ENCODE measurements at regions not wholly inside any gene's neighbourhood (a gene's known extent, or its start where the extent isn't known, plus 50 kb on each side); places are given as distances from the start of the nearest gene placed in this dataset.

- no peak for TF ChIP-seq CTCF (IDR thresholded peaks at IDR 0.05; ENCODE audit: extremely low read depth in 1 of 2, insufficient read depth in 1 of 2, low read depth in 1 of 2, low read length in 2 of 2)
- no peak for TF ChIP-seq POLR2A (IDR thresholded peaks at IDR 0.05; ENCODE audit: low read depth, low read length)
- TF ChIP-seq EZH2 (IDR thresholded peaks at IDR 0.05; ENCODE audit: borderline replicate concordance, low read depth, low read length, severe bottlenecking), result no peak
- no peak for TF ChIP-seq MYC (IDR thresholded peaks at IDR 0.05; ENCODE audit: low read depth, low read length)
- TF ChIP-seq POLR2AphosphoS5 (IDR thresholded peaks at IDR 0.05; ENCODE audit: insufficient read depth, low read depth, low read length), result no peak
- TF ChIP-seq MAX (IDR thresholded peaks at IDR 0.05; ENCODE audit: insufficient read depth, insufficient read length), result no peak
- TF ChIP-seq JUN (IDR thresholded peaks at IDR 0.05; ENCODE audit: borderline replicate concordance, insufficient read depth, insufficient read length, low read depth), result no peak
These were observed 204.0 kb downstream of the KCNJ2 start for GRCh38 chr17:70373369-70373768.

Measured in endothelial cell of umbilical vein (primary cell).